Anterior cingulate cortex (tissue), 58 donors: ENCODE measurements at regions not wholly inside any gene's neighbourhood (a gene's known extent, or its start where the extent isn't known, plus 50 kb on each side); places are given as distances from the start of the nearest gene placed in this dataset.
"Not testable (repeated sequence)": the region's sequence is repeated elsewhere in the genome, so short reads cannot be mapped to it uniquely, and the experiment has no call there.

Experiments used
- DNase-seq, 58 donors: peaks; one replicate each; lab custom pipeline; 2025; lab: John Stamatoyannopoulos, UW

DNA sequence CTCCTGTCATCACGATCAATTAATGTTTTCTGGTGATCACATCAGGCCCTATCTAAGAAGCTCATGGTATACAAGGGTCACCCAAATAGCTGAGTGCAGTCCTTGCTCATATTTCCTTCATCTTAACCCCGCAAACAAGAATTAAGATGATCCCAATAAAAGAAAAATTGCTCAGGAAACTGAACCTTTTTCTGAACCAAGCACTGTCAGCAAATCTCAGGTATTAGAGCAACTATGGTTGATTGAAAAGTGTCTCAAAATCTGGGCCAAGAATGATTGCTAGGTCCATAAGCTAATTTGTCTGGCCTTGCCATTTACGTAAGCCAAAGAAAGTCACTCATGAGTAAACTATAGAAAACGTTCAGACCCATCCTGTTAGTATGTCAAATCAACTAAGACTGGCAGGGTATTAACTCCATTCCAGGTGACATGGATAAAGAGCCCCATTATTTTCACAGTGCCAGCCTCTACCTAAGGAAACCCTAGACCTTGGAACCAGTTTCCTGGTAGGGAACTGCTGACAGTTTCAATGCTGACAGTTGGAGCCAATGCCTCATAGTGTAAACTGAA, 209.3 kb downstream of the DEPDC1B start:
- no peak for DNase-seq

DNA sequence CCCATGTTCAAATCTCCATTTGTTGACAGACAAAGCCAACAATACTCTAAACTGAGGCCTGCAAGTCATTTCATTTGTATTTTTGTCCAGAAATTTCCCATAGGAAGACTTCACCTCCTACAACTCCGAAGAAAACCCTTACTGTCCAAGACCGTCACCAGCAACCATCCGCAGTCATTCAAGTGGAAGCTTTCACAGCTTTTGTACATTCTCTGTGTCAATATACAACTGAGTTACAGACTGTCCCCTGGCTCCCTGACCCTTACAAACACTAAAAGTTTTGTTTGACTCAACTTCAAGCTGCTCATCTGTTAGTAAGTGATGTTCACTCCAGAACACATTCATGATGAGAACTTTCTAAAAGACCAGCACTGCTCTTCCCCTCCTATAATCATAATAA, 210.1 kb downstream of the DEPDC1B start:
- DNase-seq, result no peak

DNA sequence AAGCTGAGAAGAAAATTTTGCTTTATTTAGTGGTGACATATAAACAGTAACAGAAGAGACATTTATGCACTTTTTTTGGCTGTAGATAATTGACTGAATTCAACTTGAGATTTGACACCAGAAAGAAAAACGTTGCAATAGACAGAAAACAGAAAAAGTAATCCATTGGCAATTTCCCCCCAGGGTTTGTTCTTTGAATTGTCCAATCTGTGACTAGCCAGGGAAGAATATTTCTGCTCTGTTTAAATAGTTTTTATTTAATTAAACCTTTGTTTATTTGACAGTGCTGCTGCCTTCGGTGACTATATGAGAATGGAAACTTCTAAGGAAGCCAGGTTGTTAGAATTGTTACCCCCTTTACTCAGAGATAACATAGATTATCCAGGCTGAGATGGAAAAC, 210.6 kb downstream of the DEPDC1B start:
- no peak for DNase-seq

DNA sequence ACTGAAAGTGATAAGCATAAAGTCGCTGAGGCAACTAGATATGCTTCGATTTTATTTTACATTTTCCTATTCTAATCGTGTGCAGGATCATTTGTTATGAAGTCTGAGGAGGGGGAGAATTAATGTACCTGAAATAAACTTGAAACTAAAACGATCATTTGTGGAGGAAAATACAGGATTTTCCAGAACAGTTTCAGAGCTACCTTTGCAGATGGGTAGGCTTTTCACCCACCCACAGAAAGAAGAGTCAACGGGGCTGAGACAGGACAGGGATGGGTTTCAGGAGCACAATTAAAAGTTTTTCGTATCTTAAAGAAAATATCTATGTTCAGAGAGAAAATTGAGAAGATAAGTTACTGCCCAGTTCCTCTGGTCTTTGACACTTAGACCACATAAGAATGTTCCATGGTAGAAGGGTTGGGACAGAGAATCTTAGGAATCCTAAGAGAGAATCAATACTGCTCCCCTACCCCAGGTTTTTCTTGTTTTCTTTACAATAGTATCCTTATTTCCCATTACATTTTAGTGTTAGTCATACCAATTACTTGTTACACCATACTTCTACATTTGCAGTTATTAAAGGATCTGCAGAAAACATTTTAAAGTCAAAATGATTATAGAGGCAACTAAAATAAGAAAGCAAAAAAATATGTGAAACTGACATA, 211.4 kb downstream of the DEPDC1B start:
- no peak for DNase-seq

DNA sequence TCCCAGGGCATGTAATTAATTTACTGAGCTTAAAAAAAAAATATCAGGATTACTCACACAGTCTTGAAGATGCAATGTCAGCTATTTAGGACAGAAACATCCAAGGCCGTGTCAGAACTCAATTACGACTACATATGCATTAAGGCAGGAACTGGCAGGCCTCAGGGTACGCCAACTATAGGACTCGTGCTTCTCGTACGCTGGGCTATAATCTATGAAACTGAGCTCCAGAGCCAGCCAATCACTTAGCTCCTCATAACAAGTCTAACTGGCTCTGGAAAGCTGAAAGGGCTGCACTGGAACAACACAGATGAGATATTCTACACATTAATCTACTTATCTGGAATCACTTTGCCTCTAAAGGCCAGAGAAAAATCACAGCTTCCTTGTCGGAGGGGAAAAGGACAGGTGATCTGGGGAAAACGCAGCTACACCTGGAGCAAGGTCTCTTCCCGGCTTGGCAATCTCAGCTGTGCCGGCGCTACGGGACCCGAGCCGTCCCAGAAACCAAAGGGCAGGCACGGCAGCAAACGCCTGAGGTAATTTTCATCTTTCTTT, 212.0 kb downstream of the DEPDC1B start:
- DNase-seq, result peak in 9 of 58 donors; percentile 5 to 50 (median 24)

DNA sequence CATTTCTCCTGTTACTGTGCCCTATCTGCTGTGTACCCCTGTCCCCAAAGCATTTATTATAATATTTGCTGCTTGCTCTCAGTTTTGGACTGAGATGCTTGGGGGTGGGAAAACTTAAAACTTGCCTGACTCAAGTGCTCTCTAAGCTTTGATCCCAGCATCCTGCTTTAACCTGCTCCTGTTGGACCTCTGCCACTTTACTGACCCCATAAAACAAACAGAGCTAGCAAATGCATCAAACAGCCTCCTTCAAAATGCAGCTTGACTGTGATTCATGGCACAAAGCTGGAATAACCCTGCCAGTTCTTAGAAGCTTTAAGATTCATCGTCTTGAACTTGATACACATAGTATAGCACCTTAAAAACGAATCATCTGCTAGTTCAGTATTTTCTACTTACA, 212.5 kb downstream of the DEPDC1B start:
- DNase-seq, result no peak

DNA sequence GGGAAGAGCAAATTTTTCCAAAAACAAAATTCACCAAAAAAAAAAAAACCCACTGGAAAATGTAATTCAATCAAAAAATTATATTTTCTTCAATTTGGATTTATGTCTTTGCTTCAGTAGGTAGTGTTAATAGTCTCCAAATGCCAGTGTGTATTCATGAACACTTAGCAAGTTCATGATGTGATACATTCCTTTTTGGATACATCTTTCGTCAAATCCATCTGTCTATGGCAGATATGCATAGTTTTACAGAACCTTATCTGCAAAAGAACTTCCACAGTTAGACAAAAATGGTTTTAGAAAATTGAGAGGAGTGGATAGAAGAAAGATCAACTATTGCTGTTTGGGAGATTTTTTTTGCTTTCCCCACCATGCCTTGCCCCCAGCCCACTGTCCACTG, 214.6 kb downstream of the DEPDC1B start:
- no peak for DNase-seq

DNA sequence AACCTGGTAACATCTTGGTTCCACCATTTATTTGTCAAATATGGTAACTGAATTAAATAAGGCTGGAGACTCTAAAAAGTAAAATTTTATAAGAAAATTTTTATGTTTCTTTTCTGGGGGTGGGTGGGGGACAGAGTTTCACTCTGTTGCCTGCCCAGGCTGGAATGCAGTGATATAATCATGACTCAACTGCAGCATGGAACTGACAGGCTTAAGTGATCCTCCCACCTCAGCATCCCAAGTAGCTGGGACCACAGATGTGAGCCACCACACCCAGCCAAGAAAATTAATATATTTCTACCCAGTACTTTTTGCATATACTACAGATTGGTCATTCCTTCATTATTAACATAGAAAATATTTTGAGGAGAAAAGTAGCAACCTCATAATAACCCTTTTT, 216.9 kb downstream of the DEPDC1B start:
- DNase-seq, result no peak

DNA sequence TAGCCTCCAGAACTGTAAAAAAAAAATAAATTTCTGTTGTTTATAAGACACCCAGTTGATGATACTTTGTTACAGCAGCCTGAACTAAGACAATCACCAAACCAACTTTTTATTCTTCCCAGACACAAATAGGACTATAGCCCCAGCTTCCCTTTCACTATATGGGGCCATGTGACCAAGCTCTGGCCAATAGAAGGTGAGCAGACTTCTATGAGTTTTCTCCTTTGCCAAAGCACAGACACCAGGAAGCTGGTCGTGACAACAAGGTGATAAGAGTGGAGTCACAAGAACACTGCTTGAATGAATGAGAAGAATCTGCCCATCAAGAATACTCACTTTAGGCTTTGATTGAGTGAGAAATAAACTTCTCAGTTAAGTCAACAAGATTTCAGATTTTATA, 217.7 kb downstream of the DEPDC1B start:
- no peak for DNase-seq

DNA sequence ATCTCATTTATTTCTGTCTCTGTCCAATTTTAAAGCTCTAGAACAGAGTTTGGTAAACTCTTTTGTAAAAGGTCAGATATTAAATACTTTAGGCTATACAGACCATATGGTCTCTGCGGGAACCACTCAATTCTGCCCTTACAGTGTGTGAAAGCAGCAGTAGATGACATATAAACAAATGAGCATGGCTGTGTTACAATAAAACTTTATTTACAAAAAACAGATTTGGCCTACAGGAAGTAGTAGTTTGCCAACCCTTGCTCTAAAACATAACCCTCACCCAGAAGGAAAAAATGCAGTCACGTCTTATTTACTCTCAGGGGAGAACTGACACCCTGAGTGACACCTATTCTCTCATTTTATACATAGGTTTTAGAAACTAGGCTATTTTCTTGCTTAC, 220.4 kb downstream of the DEPDC1B start:
- DNase-seq, result no peak

DNA sequence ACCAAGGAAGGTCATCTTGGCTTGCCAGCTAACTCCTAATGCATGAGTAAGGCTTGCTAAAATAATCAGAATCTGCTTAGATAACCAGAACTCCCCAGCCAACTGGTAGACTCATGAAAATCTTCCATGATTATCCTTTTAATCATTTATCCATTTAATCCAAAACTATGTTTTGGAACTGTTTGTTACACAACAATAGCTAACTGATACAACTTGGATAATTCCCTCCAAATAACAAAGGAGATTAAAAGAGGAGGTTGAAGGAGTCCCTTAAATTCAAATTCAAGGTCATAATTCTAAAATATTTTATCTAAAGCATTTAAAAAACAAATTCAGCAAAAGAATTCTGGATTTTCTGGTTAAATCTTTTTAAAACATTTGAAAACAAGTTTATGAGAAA, 222.1 kb downstream of the DEPDC1B start:
- DNase-seq, result no peak

DNA sequence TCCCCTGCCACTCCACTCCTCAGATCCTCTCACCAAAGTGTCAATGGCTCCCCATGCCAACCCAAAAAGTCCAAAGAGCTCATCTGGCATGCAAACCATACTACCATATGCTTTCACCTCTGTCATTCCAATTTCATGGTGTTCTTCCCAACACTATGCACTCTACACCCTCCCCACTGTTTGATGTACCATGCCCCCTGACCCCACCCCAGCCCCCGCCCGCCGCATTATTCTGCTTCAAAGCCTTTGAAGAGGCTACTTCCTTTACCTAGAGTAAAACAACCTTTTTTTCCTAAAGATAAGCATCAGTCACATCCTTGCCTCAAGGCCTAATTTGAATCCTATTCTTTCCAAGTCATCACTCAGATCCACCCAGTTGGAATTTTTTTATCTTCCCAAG, 226.3 kb downstream of the DEPDC1B start:
- no peak for DNase-seq

DNA sequence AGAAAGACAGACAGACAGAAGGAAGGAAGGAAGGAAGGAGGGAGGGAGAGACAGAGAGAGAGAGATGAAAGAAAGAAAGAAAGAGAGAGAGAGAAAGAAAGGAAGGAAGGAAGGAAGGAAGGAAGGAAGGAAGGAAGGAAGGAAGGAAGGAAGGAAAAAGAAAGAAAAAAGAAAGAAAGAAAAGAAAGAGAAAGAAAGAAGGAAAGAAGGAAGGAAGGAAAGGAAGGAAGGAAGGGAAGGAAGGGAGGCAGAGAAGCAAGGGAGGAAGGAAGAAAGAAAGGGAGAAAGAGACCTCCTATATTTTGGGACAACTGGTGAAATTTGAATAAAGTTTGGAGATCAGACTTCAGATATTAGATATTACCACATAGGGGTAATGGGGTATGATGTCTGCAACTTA, 226.9 kb downstream of the DEPDC1B start:
- not testable (repeated sequence) for DNase-seq

DNA sequence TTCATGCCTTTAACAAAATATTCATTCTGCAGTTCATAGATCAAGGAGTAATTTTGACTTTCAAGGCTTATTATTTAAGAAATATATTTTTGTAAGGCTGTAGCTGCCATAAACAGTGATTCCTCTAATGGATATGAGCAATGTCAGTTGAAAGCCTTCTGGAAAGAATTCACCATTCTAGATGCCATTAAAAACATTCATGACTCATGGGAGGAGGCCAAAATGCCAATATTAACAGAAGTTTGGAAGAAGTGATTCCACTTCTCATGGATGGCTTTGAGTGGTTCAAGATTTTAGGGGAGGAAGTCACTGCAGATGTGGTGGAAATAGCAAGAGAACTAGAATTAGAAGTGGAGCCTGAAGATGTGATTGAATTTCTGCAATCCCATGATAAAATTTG, 229.1 kb downstream of the DEPDC1B start:
- DNase-seq, result no peak

DNA sequence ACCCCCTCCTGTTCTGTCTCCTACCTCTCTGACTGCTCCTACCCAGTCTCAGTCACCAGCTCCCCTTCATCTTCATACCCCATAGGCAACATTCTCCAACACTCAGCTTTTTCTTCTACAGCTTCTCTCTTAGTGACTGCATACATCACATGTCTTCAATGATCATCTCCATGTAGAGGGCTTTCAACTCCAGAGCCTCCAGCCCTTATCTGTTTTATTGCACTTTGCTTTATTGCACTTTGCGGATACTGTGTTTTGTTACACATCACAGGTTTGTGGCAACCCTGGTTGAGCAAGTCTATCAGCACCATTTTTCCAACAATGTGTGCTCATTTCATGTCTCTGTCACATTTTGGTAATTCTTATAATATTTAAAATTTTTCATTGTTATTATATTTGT, 230.7 kb downstream of the DEPDC1B start:
- DNase-seq, result no peak

DNA sequence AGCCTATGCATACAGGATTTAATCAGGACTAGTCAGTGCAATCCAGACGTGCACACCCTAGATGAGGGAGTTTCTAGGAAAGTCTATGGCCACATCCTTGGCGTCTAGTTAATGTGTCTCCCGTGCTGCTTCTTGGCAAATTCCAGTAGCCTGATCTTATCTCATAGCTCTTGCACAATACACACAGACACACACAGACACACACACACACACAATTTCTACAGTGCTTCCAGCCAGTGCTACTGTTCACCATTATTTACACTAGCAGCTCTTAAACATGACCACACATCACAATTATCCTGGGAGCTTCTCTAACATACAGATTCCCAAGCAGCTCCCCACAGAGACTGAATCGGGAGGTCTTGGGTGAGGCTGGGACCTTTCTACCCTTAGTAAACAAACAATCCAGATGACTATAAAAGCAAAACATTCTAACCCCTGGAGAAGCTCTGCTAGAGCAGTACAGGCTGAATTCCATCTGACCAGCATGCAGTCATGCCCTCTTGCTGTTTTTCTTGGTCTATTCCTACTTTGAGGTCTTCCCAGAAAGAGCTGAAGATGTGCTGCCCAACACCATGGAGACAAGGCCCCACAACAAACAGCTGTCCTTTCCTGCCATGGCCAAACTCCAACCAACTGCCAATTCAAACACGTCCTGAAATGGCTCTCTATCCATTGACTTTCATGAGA, 236.6 kb downstream of the DEPDC1B start:
- no peak for DNase-seq

DNA sequence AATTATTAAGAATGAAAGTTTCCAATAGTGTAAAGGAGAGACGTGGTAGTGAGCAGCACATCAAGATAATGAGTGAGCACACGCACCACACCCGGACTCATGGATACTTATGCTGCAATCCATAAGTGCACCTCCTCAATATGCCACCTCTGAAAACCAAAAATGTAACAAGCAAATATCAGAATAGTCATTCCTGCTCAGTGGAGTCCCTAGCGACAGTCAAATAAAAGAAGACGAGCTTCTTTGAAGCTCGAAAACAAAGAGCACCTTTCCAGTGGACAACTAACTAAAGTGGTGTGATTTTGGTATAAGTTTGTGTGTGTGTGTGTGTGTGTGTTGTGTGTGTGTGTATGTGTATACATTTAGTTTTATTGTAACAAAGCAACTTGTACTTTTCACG, 241.3 kb downstream of the DEPDC1B start:
- no peak for DNase-seq

DNA sequence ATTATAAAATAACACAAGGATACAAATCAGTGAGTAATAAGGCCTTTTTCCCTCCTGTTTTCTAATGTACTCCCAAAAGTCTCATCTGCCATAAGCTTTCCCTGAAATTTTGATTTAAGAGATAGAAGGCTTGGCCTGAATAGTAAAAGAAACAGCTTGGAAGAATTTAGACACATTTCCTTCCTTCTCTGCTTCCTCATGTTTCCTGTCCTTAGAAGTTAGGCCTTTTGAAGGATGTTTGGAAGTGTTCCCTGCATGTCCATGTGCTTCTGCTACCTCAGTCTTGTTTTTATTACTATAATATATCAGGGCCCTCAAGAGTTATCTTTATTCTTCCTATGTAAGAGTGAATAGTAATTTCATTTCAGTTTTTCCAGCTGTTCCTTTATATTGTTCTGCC, 242.7 kb downstream of the DEPDC1B start:
- DNase-seq, result no peak

DNA sequence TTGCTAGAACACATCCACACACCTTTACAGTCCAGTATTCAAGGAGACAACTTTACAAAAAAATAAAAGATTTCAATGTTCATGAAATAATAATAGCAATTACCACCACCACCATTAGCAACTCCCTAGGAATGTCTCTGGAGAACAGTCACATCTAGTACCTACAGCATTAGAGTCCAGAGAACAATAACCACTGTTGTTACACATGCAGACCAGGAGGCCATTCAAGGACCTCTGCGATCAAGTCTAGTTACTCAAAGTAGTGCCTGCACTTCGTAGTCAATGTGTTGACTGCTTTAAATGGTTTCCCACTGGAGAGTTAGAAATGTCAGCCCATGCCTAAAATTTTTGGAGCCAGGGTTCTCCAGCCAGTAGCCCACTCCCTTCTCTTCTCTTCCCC, 244.4 kb downstream of the DEPDC1B start:
- no peak for DNase-seq

DNA sequence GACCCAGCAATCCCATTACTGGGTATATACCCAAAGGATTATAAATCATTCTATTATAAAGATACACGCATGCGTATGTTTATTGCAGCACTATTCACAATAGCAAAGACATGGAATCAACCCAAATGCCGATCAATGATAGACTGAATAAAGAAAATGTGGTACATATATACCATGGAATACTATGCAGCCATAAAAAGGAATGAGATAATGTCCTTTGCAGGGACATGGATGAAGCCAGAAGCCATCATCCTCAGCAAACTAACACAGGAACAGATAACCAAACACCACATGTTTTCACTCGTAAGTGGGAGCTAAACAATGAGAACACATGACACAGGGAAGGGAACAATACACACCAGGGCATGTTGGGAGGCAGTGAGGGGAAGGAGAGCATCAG, 245.7 kb downstream of the DEPDC1B start:
- not testable (repeated sequence) for DNase-seq

DNA sequence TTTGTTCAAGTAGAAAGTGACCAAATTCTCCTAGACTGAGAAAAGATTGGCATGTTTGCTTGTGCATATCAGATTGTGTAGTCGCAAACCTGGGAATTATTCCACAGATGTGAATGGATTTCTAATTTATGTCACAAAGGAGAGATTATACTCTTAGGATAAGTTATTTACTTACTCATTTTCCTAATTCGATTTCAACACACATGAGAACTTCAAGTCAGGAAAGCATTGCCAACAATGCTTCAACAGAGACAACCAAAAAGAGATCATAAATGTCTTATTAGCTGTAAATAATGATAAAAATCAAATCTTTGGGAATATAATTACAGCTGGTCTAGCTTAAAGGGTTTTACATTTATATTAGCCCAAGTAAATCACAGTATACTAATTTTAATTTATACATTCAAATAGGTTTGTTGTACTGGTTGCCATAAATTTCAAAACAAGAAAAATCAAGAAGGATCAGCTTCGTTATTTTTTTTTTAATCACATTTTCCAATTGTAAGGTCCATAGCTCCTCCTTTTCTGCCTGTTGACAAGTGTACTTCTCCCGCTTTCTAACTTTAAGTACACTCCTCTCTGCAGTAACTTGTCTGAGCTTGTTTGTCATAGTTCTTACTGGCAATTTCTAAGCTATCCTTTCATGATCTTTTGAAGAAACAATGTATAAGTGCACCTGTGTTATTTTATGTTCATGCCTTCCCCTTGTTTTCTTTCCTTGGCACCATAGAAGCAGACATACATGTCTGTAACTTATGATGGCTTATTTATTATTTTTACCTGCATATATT, 246.6 kb downstream of the DEPDC1B start:
- no peak for DNase-seq
